Kasumi-1 (cell line): ENCODE measurements at regions not wholly inside any gene's neighbourhood (a gene's known extent, or its start where the extent isn't known, plus 50 kb on each side); places are given as distances from the start of the nearest gene placed in this dataset.
"Not testable (repeated sequence)": the region's sequence is repeated elsewhere in the genome, so short reads cannot be mapped to it uniquely, and the experiment has no call there.

Experiments
- DNase-seq, 2 experiments: peaks; one replicate each; lab custom pipeline; 2025; lab: John Stamatoyannopoulos, UW

- no peak for DNase-seq
These were observed 273.2 kb upstream of the RGMA start for GRCh38 chr15:93362203-93362602.

DNA sequence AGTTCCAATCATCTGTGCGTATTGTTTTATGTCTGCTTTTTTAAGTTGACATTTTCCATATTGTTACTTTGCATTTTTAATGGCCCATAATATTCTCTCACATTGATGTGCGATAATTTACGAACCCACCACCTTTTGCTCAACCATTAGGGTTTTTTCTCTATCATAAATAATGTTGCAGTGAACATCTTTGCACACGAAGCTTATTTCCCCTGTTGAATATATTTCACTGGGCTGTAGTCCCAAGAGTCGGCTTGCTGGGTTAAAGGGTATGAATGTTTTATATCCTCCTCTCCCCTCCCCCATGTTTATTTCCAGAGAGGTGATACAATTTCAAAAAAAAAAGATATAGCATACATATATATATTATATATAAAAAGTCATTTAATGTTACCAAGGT, 272.7 kb upstream of the RGMA start:
- DNase-seq, result no peak

DNA sequence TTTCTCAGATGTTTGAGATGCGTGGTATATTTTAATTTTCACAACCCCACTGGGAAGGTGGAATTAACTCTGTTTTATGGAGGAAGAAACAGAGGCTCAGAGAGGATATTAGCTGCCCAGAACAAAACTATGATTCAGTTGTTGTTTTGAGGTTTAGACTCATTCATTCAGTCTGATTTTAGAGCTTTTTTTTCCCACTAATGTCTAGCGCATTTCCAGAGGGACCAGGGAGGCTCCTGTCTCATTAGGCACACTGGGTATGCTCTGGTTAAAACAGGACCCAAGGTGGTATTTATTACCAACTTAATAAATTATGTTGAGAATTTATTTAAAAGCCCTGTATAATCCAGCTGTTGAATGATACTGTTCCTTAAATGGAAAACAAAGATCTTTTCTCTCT, 272.0 kb upstream of the RGMA start:
- DNase-seq, result no peak

- DNase-seq, result no peak
These were observed 271.3 kb upstream of the RGMA start for GRCh38 chr15:93360318-93360717.

GRCh38 chr15:93359425-93360131, 270.6 kb upstream of the RGMA start:
- no peak for DNase-seq

- DNase-seq, result no peak
These were observed 270.0 kb upstream of the RGMA start for GRCh38 chr15:93359060-93359408.

GRCh38 chr15:93358166-93359059, 269.4 kb upstream of the RGMA start:
- no peak for DNase-seq

DNA sequence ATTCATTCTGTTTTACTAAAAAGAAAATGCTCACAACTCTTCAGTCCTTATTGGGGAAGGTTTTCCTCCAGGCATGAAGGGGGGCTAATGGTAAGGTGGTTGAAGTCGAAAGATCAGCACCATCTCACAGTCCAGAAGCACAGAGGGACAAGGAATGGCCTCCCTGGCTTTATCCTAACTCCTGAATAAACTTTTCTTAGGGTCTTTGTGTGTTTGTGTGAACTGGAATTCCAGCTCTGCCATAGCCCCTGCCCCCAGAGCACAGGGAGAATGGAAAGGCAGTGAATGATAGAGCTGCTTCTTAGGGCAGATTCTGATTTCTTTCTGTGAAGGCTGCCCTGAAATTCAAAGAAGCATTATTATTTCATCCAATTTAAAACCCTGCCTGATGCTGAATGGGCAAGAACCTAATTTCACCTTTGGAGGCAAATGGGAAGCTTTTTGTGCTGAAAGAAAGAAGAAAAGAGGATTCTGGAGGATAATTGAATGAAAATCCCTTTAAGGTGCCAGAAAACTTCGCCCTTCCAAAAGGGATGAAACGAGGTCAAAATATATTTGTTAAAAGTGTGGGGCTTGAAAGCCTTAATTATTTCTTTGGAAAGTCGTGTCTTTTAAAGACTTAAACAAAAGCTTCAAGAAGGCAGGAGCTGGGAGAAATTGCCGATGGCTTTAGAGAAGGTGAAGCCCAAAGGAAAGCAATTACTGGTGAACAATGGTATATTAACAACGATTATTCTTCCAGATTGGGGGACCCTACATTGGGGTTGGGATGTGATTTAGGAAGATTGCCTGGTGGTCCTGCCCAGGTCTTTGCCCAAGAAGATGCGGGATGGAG, 259.9 kb upstream of the RGMA start:
- no peak for DNase-seq

DNA sequence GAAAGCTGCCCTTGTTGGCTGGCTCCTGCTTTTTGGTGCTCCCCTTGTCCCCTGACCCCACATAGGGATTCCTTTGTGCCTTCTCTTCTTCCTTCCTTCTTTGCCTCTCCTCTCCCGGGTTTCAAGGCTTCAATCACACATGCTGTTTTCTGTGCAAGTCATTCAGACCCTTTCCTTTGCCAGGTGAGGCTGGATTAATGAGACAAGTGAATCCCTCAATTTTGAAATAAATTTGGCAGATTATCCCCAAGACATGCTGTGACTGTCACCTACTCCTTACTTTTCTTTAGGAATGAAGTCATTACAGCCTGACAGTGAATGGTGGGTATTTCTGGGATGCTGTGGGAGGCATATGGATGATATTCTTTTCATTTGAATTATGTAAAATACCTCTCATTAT, 259.0 kb upstream of the RGMA start:
- no peak for DNase-seq

DNA sequence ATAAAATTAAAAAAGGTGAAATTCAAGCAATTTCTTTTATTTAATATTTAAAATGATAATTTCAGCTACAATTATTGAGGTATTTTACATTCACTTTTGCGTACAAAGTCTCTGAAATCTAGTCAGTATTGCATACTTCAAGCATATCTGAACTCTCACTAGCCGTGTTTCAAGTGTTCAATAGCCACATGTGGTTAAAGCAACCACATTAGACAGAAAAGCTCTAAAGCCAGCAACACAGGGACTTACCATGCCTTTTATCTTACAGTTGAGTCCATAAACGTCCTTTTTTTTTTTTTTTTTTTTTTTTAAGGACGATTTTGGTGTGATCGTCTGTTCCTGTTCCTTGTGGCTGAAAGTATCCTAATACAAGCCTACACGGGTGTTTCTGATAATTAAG, 257.0 kb upstream of the RGMA start:
- DNase-seq, result no peak

GRCh38 chr15:93343402-93343801, 254.4 kb upstream of the RGMA start:
- DNase-seq, result not testable (repeated sequence)

DNA sequence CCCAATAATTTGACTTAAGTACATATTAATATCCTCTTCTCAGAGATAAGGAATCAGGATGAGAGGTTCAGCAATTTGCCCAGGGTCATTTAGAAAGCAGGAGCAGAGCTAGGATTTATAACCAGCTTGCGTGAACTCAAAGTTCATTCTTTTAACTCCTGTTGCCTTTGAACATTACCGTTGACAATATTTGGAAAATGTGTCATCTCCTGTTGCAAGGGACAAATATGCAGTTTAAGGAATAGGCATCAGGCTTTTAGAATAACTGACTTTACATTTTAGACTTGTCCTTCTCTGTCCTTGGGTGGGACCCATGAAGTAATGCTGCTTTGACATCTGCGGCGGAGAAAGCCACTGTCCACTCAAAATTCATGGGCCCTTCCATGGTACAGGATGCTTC, 252.2 kb upstream of the RGMA start:
- DNase-seq, result no peak

DNA sequence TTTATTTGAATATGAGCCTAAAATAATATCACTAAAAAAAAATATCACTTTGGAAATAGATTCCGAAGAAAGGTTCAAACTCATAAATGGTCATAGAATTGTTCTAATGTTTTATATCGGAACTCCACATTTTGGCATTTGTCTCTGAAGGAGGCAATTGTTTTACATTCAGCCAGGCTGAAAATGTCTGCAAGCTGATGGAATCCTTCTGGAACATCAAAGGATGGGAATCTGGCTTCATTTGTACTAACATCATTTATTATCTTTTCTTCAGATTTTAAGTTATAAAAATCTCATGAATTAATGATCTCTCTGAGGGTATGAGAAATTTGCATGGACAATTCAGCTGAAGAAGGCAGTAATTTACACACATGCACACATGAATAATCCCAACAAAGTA, 251.4 kb upstream of the RGMA start:
- DNase-seq, result no peak

GRCh38 chr15:93333796-93334195, 244.8 kb upstream of the RGMA start:
- no peak for DNase-seq

- not testable (repeated sequence) for DNase-seq
These were observed 244.1 kb upstream of the RGMA start for GRCh38 chr15:93333126-93333525.

GRCh38 chr15:93332168-93332553, 243.2 kb upstream of the RGMA start:
- DNase-seq, result no peak

GRCh38 chr15:93331545-93332167, 242.6 kb upstream of the RGMA start:
- DNase-seq, result no peak

DNA sequence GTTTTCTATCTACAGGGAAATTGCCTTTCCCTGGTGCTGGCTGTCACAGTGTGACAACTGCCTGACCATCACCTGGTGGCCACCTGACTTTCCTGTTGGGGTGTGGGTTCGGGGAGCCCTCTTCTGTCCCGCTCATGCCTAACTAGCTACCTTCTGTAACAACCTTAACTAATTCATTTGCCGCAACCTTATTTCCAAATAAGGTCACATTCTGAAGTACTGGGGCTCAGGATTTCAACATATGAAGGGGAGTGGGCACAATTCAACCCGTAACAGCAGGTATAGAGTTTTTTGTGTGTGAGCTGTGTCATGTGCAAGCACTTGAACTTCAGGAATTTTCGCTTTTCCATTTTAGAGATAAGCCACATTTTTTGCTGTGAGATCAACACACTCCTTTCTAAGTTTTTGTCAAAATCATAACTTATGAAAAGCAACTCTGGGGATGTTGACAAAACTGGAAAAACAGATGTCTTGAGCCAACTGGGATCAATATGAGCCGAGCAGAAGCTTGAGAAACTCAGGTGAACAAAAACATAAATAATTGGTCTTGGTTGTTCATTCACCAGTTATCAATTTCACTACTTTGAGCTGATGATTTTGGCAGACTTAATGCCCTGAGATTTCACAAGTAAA, 242.0 kb upstream of the RGMA start:
- no peak for DNase-seq

GRCh38 chr15:93327364-93327763, 238.4 kb upstream of the RGMA start:
- DNase-seq, result no peak

GRCh38 chr15:93324186-93324975, 235.4 kb upstream of the RGMA start:
- no peak for DNase-seq

GRCh38 chr15:93321881-93322282, 232.9 kb upstream of the RGMA start:
- DNase-seq, result no peak
